Neural progenitor cell (in vitro differentiated cells): ENCODE measurements at regions not wholly inside any gene's neighbourhood (a gene's known extent, or its start where the extent isn't known, plus 50 kb on each side); places are given as distances from the start of the nearest gene placed in this dataset.

Source experiments
- DNase-seq: peaks from one replicate; pipeline ENCODE4 v3.0.0-alpha.2; 2016; ENCODE audit warnings: low spot score
- H2AFZ ChIP-seq: fragments of 200-600 bp; sonication (generic); replicated peaks from 2 replicates; pipeline ENCODE4 v1.6.1; 2016; ENCODE audit warnings: antibody characterized with exemption
- H3F3A ChIP-seq: fragments of 200-600 bp; sonication (generic); 2 replicates; pipeline ENCODE4 v1.6.1; 2016; ENCODE audit warnings: antibody characterized with exemption, low read depth
- H3K27ac ChIP-seq: fragments of 200-600 bp; sonication (generic); 2 replicates; pipeline ENCODE4 v1.5.1; 2016; ENCODE audit warnings: mild to moderate bottlenecking
- H3K27me3 ChIP-seq: fragments of 200-600 bp; sonication (generic); 2 replicates; pipeline ENCODE4 v1.6.1; 2016; ENCODE audit warnings: mild to moderate bottlenecking, moderate library complexity
- H3K36me3 ChIP-seq: fragments of 200-600 bp; sonication (generic); 2 replicates; pipeline ENCODE4 v1.5.1; 2016
- H3K4me1 ChIP-seq: fragments of 200-600 bp; sonication (generic); 2 replicates; pipeline ENCODE4 v1.6.1; 2016; ENCODE audit warnings: mixed run types
- H3K4me2 ChIP-seq: fragments of 200-600 bp; sonication (generic); 2 replicates; pipeline ENCODE4 v1.6.1; 2016
- H3K4me3 ChIP-seq: fragments of 200-600 bp; sonication (generic); 2 replicates; pipeline ENCODE4 v1.5.1; 2016
- H3K79me2 ChIP-seq: fragments of 200-600 bp; sonication (generic); 2 replicates; pipeline ENCODE4 v1.6.1; 2016; ENCODE audit warnings: low read depth
- H3K9ac ChIP-seq: fragments of 200-600 bp; sonication (generic); 2 replicates; pipeline ENCODE4 v1.6.1; 2016
- H3K9me3 ChIP-seq: fragments of 200-600 bp; sonication (generic); 2 replicates; pipeline ENCODE4 v1.5.1; 2016; ENCODE audit warnings: low read depth
- H4K20me1 ChIP-seq: fragments of 200-600 bp; sonication (generic); 2 replicates; pipeline ENCODE4 v1.6.1; 2016; ENCODE audit warnings: low read depth
- H3K27ac Mint-ChIP-seq: 3 replicates; pipeline ENCODE4 v1.8.0; 2021; ENCODE audit warnings: mixed read lengths
- H3K27me3 Mint-ChIP-seq: 2 replicates; pipeline ENCODE4 v1.8.0; 2022; ENCODE audit warnings: low read depth, mild to moderate bottlenecking, inconsistent platforms, moderate library complexity, mixed read lengths; ENCODE audit not compliant: insufficient read depth
- H3K36me3 Mint-ChIP-seq: 3 replicates; pipeline ENCODE4 v1.8.0; 2021; ENCODE audit warnings: mixed read lengths
- H3K4me1 Mint-ChIP-seq: 3 replicates; pipeline ENCODE4 v1.8.0; 2021; ENCODE audit warnings: mixed read lengths
- H3K4me3 Mint-ChIP-seq: 3 replicates; pipeline ENCODE4 v1.8.0; 2021; ENCODE audit warnings: mild to moderate bottlenecking, moderate library complexity, mixed read lengths
- H3K9me3 Mint-ChIP-seq: 3 replicates; pipeline ENCODE4 v1.8.0; 2020; ENCODE audit warnings: mixed read lengths
- EZH2 ChIP-seq: fragments of 200-600 bp; sonication (generic); IDR thresholded peaks from 2 replicates; pipeline ENCODE4 v1.6.1; 2017; ENCODE audit warnings: antibody characterized with exemption, mild to moderate bottlenecking, moderate library complexity
- EZH2phosphoT487 ChIP-seq: fragments of 200-600 bp; sonication (generic); IDR thresholded peaks from 2 replicates; pipeline ENCODE4 v1.6.1; 2017; ENCODE audit warnings: antibody characterized with exemption
- TF ChIP-seq, protein P1 (sequence below): fragments of 200-600 bp; sonication (generic); IDR thresholded peaks from 2 replicates; pipeline ENCODE4 v1.5.1; 2017; ENCODE audit warnings: antibody characterized with exemption, mild to moderate bottlenecking

- no peak for DNase-seq
- H3K36me3 ChIP-seq: no peaks in the 10 kb centered on the region
- TF ChIP-seq EZH2: no peak
- TF ChIP-seq, protein P1, sequence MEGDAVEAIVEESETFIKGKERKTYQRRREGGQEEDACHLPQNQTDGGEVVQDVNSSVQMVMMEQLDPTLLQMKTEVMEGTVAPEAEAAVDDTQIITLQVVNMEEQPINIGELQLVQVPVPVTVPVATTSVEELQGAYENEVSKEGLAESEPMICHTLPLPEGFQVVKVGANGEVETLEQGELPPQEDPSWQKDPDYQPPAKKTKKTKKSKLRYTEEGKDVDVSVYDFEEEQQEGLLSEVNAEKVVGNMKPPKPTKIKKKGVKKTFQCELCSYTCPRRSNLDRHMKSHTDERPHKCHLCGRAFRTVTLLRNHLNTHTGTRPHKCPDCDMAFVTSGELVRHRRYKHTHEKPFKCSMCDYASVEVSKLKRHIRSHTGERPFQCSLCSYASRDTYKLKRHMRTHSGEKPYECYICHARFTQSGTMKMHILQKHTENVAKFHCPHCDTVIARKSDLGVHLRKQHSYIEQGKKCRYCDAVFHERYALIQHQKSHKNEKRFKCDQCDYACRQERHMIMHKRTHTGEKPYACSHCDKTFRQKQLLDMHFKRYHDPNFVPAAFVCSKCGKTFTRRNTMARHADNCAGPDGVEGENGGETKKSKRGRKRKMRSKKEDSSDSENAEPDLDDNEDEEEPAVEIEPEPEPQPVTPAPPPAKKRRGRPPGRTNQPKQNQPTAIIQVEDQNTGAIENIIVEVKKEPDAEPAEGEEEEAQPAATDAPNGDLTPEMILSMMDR: no peak
- H3K9me3 ChIP-seq: no peaks in the 10 kb centered on the region
- no peak overlapping the region for H3K27ac ChIP-seq
- no peak overlapping the region for H2AFZ ChIP-seq
- H3K36me3 Mint-ChIP-seq: no peaks in the 10 kb centered on the region
- no peaks in the 10 kb centered on the region for H3F3A ChIP-seq
- H3K27me3 ChIP-seq: no peaks in the 10 kb centered on the region
- peaks cover 6% of the 10 kb centered on the region for H3K27me3 Mint-ChIP-seq
- no peaks in the 10 kb centered on the region for H3K79me2 ChIP-seq
- H4K20me1 ChIP-seq: no peaks in the 10 kb centered on the region
- H3K4me2 ChIP-seq: peak overlapping the region; percentile 35
- no peak overlapping the region for H3K27ac Mint-ChIP-seq
- H3K4me3 ChIP-seq: no peak overlapping the region
- H3K9me3 Mint-ChIP-seq: no peaks in the 10 kb centered on the region
- H3K4me1 ChIP-seq: peaks cover 10% of the 10 kb centered on the region
- peaks cover 2% of the 10 kb centered on the region for H3K4me1 Mint-ChIP-seq
- no peak overlapping the region for H3K4me3 Mint-ChIP-seq
- no peak overlapping the region for H3K9ac ChIP-seq
Observed at GRCh38 chr5:158145827-158146226, 286.9 kb upstream of the CLINT1 start.

GRCh38 chr5:158143081-158143480, 284.1 kb upstream of the CLINT1 start:
- H3K4me1 ChIP-seq: peaks cover 11% of the 10 kb centered on the region
- H3K79me2 ChIP-seq: no peaks in the 10 kb centered on the region
- no peak overlapping the region for H3K4me2 ChIP-seq
- TF ChIP-seq, protein P1: no peak
- TF ChIP-seq EZH2phosphoT487 (no peak), EZH2 (no peak)
- no peaks in the 10 kb centered on the region for H3K27me3 ChIP-seq
- H3K9me3 Mint-ChIP-seq: no peaks in the 10 kb centered on the region
- DNase-seq: no peak
- peaks cover 3% of the 10 kb centered on the region for H3K27me3 Mint-ChIP-seq
- no peaks in the 10 kb centered on the region for H3K36me3 ChIP-seq
- no peak overlapping the region for H2AFZ ChIP-seq
- no peaks in the 10 kb centered on the region for H3K36me3 Mint-ChIP-seq
- no peak overlapping the region for H3K4me3 Mint-ChIP-seq
- no peak overlapping the region for H3K4me3 ChIP-seq
- H3K4me1 Mint-ChIP-seq: peaks cover 15% of the 10 kb centered on the region
- H3K27ac ChIP-seq: no peak overlapping the region
- no peaks in the 10 kb centered on the region for H3F3A ChIP-seq
- H3K9ac ChIP-seq: no peak overlapping the region
- H4K20me1 ChIP-seq: no peaks in the 10 kb centered on the region
- H3K27ac Mint-ChIP-seq: no peak overlapping the region
- no peaks in the 10 kb centered on the region for H3K9me3 ChIP-seq

DNA sequence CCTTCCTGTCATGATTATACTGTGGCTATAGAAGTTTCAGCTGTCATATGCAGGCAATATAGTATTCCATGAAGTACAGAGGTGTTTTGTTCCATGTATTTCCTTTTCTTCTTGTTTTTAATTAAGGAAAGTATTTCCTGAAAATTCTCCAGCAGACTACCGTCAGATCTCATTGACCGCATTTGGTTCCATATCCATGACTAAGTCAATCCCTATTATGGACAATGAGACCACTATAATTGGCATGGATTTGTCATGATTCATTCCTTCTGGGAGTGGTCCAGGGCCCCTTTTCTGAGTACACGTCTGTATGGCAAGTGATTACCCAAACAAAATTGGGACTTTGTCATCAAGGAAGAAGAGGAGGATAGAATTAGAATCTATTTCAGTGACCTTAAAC, 283.2 kb upstream of the CLINT1 start:
- no peaks in the 10 kb centered on the region for H3K9me3 Mint-ChIP-seq
- DNase-seq: no peak
- H3K27ac Mint-ChIP-seq: no peak overlapping the region
- no peak overlapping the region for H3K4me3 Mint-ChIP-seq
- Histone ChIP-seq H3K79me2 (no peaks in the 10 kb centered on the region), H2AFZ (no peak overlapping the region), H3F3A (no peaks in the 10 kb centered on the region), H3K27ac (no peak overlapping the region), H3K4me3 (no peak overlapping the region), H3K4me2 (no peak overlapping the region), H3K9me3 (no peaks in the 10 kb centered on the region), H3K4me1 (peaks cover 15% of the 10 kb centered on the region), H3K9ac (no peak overlapping the region), H3K27me3 (no peaks in the 10 kb centered on the region), H4K20me1 (no peaks in the 10 kb centered on the region), H3K36me3 (no peaks in the 10 kb centered on the region)
- no peaks in the 10 kb centered on the region for H3K36me3 Mint-ChIP-seq
- TF ChIP-seq, protein P1: no peak
- no peak for TF ChIP-seq EZH2phosphoT487
- H3K4me1 Mint-ChIP-seq: peaks cover 20% of the 10 kb centered on the region
- H3K27me3 Mint-ChIP-seq: peaks cover 3% of the 10 kb centered on the region
